ENCODE measurements at regions not wholly inside any gene's neighbourhood (a gene's known extent, or its start where the extent isn't known, plus 50 kb on each side); places are given as distances from the start of the nearest gene placed in this dataset.

DNA sequence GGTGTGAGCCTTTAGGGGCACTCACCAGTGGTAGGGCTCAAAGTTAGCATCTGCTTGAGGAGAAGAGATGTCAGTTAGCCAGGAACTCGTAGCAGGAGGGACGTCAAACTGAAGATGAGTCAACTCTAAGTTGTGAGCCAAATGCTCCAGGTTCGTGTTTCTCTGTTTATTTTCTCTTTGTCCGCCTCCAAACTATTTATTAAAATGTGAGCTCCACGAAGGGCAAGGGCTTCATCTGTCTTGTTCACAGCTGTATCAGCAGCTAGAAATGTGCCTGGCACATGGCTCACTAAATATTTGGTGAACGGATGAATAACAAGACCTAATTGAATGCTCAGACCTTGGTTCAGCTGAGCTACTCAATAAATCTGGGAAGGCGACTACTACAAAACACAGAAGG lies 248.9 kb downstream of the BCOR start:
- no peaks in the 10 kb centered on the region for H3F3A ChIP-seq (ENCODE audit: control insufficient read depth, insufficient read depth)
- no peaks in the 10 kb centered on the region for H3K9me2 ChIP-seq (replicated peaks; ENCODE audit: control insufficient read depth, low read length)
- no peaks in the 10 kb centered on the region for H3K9me3 ChIP-seq (ENCODE audit: control insufficient read depth, insufficient read depth, low read length)
- no peaks in the 10 kb centered on the region for H3K36me3 ChIP-seq (ENCODE audit: control insufficient read depth, low read length)
- no peaks in the 10 kb centered on the region for H3K79me2 ChIP-seq (ENCODE audit: control insufficient read depth, low read length)
- no peak overlapping the region for H3K4me3 ChIP-seq (ENCODE audit: low read length)
- TF ChIP-seq EZH2phosphoT487 (IDR thresholded peaks at IDR 0.05; ENCODE audit: borderline replicate concordance, low read length), result no peak
- TF ChIP-seq, protein P1, sequence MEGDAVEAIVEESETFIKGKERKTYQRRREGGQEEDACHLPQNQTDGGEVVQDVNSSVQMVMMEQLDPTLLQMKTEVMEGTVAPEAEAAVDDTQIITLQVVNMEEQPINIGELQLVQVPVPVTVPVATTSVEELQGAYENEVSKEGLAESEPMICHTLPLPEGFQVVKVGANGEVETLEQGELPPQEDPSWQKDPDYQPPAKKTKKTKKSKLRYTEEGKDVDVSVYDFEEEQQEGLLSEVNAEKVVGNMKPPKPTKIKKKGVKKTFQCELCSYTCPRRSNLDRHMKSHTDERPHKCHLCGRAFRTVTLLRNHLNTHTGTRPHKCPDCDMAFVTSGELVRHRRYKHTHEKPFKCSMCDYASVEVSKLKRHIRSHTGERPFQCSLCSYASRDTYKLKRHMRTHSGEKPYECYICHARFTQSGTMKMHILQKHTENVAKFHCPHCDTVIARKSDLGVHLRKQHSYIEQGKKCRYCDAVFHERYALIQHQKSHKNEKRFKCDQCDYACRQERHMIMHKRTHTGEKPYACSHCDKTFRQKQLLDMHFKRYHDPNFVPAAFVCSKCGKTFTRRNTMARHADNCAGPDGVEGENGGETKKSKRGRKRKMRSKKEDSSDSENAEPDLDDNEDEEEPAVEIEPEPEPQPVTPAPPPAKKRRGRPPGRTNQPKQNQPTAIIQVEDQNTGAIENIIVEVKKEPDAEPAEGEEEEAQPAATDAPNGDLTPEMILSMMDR (IDR thresholded peaks at IDR 0.05; ENCODE audit: low read depth, low read length, poor library complexity, severe bottlenecking), result no peak
- no peak overlapping the region for H3K27ac ChIP-seq (ENCODE audit: low read depth, low read length)
- no peaks in the 10 kb centered on the region for H4K20me1 ChIP-seq (ENCODE audit: control insufficient read depth, insufficient read depth, low read depth, low read length)
- peaks cover 7% of the 10 kb centered on the region for H3K4me1 ChIP-seq (ENCODE audit: control insufficient read depth, low read length)
- H3K4me2 ChIP-seq (ENCODE audit: low read length), result no peak overlapping the region
- peaks cover 3% of the 10 kb centered on the region; the same call in 1 of the 2 replicates for H3K27me3 ChIP-seq (ENCODE audit: control insufficient read depth, low read length)

DNA sequence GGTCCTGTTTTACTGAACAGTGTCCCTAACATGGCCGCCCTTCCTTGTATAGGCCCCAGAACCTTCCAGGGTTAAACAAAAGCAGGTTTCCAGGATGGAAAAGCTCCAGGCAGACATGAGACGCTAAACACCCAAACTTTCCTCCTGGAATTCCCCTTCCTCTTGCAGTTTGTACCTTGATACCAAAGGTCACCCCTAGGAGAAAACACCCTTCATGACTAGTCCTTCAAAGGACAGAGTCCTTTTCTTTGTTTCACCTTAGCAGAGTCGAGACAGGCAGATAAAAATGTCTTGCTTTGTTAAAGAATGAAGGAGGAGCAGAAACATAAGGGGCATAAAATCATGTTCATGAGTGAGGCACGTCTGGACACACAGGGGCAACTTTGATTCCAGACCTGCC lies 247.5 kb downstream of the BCOR start:
- H3K27me3 ChIP-seq (ENCODE audit: control insufficient read depth, low read length), result peaks cover 3% of the 10 kb centered on the region; the same call in 1 of the 2 replicates
- no peaks in the 10 kb centered on the region for H3K9me3 ChIP-seq (ENCODE audit: control insufficient read depth, insufficient read depth, low read length)
- H3K4me3 ChIP-seq (ENCODE audit: low read length), result no peak overlapping the region
- no peaks in the 10 kb centered on the region for H3K36me3 ChIP-seq (ENCODE audit: control insufficient read depth, low read length)
- no peak overlapping the region for H3K4me2 ChIP-seq (ENCODE audit: low read length)
- H3K79me2 ChIP-seq (ENCODE audit: control insufficient read depth, low read length), result no peaks in the 10 kb centered on the region
- no peaks in the 10 kb centered on the region for H3K9me2 ChIP-seq (replicated peaks; ENCODE audit: control insufficient read depth, low read length)
- H3F3A ChIP-seq (ENCODE audit: control insufficient read depth, insufficient read depth), result no peaks in the 10 kb centered on the region
- peaks cover 7% of the 10 kb centered on the region for H3K4me1 ChIP-seq (ENCODE audit: control insufficient read depth, low read length)
- TF ChIP-seq, protein P1 (IDR thresholded peaks at IDR 0.05; ENCODE audit: low read depth, low read length, poor library complexity, severe bottlenecking), result no peak
- no peak for TF ChIP-seq EZH2phosphoT487 (IDR thresholded peaks at IDR 0.05; ENCODE audit: borderline replicate concordance, low read length)
- no peaks in the 10 kb centered on the region for H4K20me1 ChIP-seq (ENCODE audit: control insufficient read depth, insufficient read depth, low read depth, low read length)
- H3K27ac ChIP-seq (ENCODE audit: low read depth, low read length), result no peak overlapping the region

DNA sequence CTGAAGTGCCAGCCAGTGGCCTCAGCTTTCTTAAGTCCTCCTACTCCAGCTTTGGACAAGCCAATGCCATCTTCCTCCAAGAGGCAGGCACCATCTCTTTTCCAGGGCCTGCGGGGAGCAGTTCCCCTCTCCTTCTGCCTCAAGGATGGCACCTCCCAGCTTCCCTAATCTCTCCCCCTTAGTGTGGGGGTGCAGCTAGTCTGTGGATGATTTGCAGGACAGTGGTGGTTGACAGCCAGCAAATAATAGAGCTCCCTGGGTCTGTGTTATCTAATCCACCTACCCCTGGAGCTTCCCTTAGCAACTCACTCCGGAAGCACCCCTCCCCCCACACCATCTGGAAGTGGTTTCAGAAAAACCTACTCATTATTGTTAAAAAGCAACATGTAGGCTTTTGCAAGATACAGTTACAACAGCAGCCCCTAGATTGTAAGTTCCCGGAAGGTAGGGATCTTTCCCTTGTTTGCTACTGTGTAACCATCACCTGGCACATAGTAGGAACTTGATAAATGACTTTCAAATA lies 247.1 kb downstream of the BCOR start:
- H3K27ac ChIP-seq (ENCODE audit: low read depth, low read length), result no peak overlapping the region
- TF ChIP-seq, protein P1 (IDR thresholded peaks at IDR 0.05; ENCODE audit: low read depth, low read length, poor library complexity, severe bottlenecking), result no peak
- no peak for TF ChIP-seq EZH2phosphoT487 (IDR thresholded peaks at IDR 0.05; ENCODE audit: borderline replicate concordance, low read length)
- H3F3A ChIP-seq (ENCODE audit: control insufficient read depth, insufficient read depth), result no peaks in the 10 kb centered on the region
- H3K36me3 ChIP-seq (ENCODE audit: control insufficient read depth, low read length), result no peaks in the 10 kb centered on the region
- H3K9me2 ChIP-seq (replicated peaks; ENCODE audit: control insufficient read depth, low read length), result no peaks in the 10 kb centered on the region
- no peaks in the 10 kb centered on the region for H3K9me3 ChIP-seq (ENCODE audit: control insufficient read depth, insufficient read depth, low read length)
- H3K4me1 ChIP-seq (ENCODE audit: control insufficient read depth, low read length), result peaks cover 7% of the 10 kb centered on the region
- H3K79me2 ChIP-seq (ENCODE audit: control insufficient read depth, low read length), result no peaks in the 10 kb centered on the region
- no peak overlapping the region for H3K4me3 ChIP-seq (ENCODE audit: low read length)
- no peak overlapping the region for H3K4me2 ChIP-seq (ENCODE audit: low read length)
- H3K27me3 ChIP-seq (ENCODE audit: control insufficient read depth, low read length), result peaks cover 3% of the 10 kb centered on the region; the same call in 1 of the 2 replicates
- no peaks in the 10 kb centered on the region for H4K20me1 ChIP-seq (ENCODE audit: control insufficient read depth, insufficient read depth, low read depth, low read length)

Data from DOHH2 (cell line).